Gastroesophageal sphincter (tissue), 3 donors: ENCODE measurements at regions not wholly inside any gene's neighbourhood (a gene's known extent, or its start where the extent isn't known, plus 50 kb on each side); places are given as distances from the start of the nearest gene placed in this dataset.

Experiments
- EP300 ChIP-seq: sonication (generic); formaldehyde crosslinking; IDR thresholded peaks from one replicate; pipeline ENCODE4 v1.6.1; 2017; ENCODE audit warnings: antibody characterized with exemption, mild to moderate bottlenecking
- POLR2AphosphoS5 ChIP-seq: sonication (generic); formaldehyde crosslinking; IDR thresholded peaks from one replicate; pipeline ENCODE4 v1.6.1; 2017; ENCODE audit warnings: antibody characterized with exemption
- TF ChIP-seq, protein P1 (sequence below), 4 experiments: fragments of 200-600 bp in 2 of 4; fragments of 450-650 bp in 2 of 4; sonication (generic) in 1 of 4; IDR thresholded peaks; one replicate each; pipeline ENCODE4 v1.5.1; 2017 to 2019; ENCODE audit warnings: antibody characterized with exemption in 4 of 4, mild to moderate bottlenecking in 2 of 4, moderate library complexity in 2 of 4

DNA sequence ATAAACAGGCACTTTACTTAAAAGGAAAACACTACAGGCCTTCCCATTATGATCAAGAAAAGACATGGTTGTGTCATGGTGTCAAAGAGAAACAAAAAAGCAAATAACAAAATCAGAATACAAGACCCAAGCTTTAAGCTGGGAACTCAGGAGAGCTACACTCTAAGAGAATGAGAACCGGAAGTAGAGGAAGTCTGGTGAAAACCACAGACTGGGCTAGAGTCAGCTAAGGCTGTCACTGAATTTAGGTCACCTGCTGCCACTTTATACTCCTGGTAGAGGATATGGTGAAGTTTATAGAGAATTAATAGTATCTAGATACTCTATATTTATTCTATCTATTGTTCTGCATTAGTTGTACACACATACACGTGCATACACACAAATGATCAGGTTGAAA is 971.7 kb downstream of the FLRT2 start:
- TF ChIP-seq, protein P1, sequence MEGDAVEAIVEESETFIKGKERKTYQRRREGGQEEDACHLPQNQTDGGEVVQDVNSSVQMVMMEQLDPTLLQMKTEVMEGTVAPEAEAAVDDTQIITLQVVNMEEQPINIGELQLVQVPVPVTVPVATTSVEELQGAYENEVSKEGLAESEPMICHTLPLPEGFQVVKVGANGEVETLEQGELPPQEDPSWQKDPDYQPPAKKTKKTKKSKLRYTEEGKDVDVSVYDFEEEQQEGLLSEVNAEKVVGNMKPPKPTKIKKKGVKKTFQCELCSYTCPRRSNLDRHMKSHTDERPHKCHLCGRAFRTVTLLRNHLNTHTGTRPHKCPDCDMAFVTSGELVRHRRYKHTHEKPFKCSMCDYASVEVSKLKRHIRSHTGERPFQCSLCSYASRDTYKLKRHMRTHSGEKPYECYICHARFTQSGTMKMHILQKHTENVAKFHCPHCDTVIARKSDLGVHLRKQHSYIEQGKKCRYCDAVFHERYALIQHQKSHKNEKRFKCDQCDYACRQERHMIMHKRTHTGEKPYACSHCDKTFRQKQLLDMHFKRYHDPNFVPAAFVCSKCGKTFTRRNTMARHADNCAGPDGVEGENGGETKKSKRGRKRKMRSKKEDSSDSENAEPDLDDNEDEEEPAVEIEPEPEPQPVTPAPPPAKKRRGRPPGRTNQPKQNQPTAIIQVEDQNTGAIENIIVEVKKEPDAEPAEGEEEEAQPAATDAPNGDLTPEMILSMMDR (IDR thresholded peaks at IDR 0.05) = no peak
- no peak for TF ChIP-seq EP300
- no peak for TF ChIP-seq POLR2AphosphoS5
